Renal pelvis (tissue), 1 donor: ENCODE measurements at regions not wholly inside any gene's neighbourhood (a gene's known extent, or its start where the extent isn't known, plus 50 kb on each side); places are given as distances from the start of the nearest gene placed in this dataset.

ENCODE experiments used
- DNase-seq: peaks from one replicate; pipeline ENCODE4 v3.0.0-alpha.2; 2013

DNA sequence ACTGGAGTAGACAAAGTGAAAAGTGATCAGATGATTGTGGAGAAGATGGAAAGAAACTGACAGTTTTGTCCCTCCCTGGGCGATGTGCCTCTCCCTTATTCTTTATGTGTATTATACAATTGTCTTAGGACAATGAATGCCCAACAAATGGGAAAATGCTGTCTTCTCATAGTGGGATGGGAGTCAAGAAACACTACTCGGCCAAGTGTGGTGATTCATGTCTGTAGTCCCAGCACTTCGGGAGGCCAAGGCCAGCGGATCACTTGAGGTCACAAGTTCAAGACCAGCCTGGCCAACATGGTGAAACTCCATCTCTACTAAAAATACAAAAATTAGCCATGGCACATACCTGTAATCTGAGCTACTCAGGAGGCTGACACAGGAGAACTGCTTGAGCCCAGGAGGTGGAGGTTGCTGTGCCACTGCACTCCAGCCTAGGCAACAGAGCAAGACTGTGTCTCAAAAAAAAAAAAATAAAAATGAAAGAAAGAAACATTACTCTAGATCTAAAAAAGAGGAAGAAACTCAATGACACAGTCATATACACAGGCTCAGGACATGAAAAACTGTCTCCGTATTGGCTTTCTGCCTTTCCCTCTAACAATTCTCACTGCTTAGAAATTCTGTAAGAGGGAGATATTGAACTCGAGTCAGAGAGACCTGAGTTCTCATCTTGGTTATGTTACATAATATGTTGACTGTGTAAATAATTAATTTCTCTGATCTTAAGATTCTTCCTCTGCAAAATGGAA, 67.9 kb upstream of the TARS1 start:
- no peak for DNase-seq

DNA sequence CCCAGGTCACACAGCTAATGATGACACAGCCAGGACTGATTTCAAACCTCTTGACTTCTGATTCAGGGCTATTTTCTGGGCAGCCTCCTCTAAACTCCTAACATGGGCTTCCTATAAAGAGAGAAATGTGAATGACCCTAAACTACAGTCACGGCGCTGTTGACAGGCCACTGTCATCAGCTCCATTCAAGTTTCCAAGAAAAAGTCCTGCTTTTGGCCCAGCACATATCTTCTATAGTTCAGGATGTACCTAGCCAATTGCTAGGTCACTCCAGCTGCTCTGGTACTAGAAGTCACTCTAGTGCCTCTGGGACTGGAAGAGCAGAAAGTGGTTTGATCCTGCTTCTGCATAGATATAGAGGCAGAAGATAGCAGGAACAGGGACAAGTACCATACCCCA, 64.9 kb upstream of the TARS1 start:
- no peak for DNase-seq

DNA sequence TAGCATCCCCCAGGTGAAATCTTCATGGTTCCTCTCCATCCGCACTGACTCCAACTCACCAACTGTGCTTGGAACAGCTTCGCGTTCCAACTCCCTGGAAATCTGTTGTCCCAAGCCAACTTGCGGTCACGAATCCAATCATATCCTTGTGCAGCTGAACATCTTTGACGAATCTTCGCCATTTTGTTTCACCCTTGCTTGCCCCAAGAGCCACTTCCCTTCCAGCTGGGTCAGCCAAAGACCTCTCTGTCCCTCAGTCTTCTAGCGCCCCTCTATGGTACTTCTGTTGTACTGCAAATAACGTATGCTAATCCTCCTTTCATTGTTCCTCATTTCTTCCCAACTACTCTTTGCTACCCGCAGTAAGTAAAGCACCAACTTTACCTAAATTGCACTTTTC, 61.0 kb upstream of the TARS1 start:
- DNase-seq, result no peak

DNA sequence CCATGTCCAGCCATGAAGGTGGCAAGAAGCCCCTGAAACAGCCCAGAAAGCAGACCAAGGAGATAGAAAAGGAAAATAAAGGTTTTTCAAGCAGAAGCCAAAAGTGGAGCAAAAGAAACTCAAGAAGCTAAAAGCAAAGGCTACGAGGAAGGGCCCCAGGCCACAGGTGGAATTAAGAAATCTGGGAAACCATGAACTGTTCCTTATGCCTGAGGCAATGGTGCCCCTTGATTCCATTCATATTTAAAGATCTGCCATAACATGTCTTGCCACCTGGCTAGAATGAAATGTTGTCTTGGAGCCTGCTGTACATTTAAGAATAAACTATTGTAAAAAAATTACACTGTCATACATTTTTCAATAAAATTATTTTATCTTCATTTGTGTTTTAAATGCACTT, 59.5 kb upstream of the TARS1 start:
- no peak for DNase-seq
